ENCODE measurements at regions not wholly inside any gene's neighbourhood (a gene's known extent, or its start where the extent isn't known, plus 50 kb on each side); places are given as distances from the start of the nearest gene placed in this dataset.
"Not testable (repeated sequence)": the region's sequence is repeated elsewhere in the genome, so short reads cannot be mapped to it uniquely, and the experiment has no call there.

DNA sequence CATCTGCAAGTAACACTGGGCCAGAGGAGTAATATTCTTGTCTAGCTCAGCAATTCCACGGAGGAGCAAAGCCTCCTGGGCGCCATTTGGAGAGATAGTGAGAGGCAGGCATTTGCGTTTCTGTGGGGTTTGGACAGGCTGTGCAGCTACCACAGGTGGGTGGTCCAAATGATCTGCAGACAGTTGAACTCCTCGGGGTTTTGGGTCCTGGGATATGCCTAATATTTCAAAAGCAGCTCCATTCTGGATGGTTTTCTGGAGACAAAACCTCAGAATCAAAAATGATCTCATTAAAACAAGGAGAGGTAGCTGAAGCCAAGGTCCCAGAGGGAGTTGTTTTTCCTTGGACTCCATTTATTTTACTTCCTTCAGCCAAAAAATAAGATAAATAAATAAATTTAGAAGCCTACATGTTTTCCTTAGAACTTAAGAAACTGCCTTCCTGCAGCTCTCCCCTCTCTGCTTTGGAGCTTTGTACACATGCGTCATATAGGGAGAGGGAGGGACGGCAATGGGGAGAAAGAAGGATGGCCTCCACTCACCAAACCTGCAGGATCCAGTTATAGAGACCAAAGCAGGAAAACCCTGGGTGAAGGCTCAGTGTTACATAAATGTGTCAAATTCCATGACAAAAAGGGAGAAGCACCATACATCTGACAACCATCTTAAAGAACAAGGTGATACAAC, 227.3 kb upstream of the DAAM1 start:
- DNase-seq = no peak

DNA sequence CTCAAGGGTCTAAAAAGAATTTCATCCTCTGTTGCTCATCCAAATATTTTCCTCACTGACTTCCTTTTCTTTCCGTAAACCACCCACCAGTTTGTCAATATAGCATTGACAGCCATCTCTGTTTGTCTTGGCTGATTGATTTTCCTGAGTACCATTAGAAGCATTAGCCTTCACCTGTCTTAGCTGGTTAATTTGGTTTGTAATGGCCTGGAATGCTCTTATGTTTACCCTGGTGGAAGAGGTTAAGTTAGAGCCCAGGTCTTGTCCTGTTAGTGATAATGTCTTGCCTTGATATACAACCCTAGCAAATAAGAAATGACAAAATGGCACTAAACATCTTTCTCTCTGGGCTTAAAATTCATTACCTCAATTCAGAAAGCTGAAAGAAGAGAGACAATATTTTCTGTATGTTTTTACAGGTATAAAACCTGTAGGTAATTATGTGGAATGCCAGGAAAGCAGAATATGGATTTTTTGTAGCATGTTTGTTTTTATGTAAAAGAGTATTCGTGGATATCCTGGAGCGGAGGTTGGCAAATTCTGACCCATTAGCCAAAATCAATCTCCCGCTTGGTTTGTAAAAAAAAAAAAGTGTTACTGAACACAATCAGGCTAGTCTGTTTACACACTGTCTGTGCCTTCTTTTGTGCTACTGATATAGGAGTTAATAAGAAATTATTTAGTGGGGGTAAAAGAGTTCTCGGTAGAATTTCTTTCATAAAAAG, 224.4 kb upstream of the DAAM1 start:
- DNase-seq = no peak

DNA sequence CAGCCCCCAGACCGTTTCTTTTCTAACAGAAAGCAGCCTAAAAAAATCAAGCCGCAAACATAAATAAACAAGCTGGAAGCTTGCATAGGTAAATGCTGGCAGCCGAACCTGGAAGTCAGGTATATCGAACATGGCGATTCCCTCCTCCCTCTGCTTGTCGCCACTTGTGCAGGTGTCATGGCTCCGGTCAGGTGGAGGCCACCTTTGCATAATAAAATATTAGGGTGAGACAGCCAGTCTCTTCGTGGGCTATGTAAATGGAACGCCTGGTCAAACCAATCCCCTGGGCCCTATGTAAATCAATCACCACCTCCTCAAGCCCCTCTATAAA, 223.9 kb upstream of the DAAM1 start:
- no peak for DNase-seq

DNA sequence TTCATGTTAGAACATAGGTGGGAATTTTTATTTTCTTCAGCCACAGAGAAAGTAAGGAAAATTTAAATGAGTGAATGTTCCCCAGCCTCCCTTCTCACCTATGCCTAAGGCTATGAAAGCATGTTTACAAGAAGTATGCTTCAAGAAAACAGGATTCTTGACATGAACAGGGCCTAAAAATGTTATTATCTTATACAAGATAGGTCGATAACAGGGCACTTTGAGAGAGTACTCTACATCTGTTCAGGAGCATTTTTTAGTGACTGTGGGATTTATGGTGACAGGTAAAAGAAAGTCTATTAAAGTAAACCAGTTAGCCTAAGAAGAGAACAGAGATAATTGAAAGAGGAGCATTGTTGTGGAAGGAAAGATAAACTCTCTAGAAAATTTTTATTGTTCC, 222.9 kb upstream of the DAAM1 start:
- DNase-seq = no peak

DNA sequence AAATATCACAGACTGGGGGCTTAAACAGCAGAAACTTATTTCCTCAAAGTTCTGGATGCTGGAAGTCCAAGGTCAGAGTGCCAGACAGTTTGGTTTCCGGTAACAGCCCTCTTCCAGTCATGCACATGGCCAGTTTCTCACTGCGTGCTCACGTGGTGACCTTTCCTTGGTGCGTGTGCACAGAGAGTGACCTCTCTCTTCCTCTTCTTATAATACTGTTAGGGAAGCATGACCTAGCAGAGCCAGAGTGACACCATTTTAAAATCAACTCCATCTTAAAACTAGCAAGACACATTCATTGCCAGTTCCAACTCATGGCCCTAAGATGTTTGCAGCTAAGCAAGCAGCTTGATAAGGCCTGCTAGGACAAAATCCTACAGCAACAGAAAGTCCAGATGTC, 221.5 kb upstream of the DAAM1 start:
- no peak for DNase-seq

DNA sequence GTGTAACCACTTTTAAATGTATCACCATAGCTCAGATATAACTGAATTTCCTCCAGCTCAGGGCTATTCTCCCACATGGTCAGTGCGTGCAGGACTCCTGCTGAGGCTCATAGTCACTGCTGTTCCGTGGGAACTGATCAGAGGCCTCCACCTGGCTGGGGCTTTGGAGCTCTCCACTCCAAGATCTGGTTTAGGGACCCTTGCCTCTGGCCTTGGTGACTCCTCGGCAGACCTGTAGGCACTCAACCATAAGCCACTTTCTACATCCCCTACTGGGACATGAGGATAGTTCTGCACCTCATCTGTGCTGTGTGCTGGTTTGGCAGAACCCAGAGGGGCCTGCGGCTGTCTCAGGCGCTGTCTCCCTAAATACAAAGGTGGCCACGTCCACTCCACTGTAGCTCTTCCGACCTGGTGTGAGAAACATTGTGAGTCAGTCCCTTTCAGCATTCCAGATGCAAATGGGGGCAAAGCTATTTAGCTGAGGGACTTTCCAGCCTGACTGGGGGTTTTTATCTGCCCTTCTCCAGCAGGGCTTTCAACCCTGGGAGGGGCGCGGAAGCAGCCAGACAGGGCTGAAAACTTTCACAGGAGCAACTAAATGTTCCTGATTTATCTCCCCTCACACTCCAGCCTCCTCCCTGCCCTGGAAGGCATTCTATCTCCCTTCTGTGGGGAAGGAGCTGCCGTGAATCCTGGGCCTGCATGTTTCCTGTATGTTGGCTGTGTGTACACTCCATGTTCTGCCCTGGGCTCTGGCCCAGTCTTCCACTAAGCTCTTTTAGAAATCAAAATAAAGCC, 218.3 kb upstream of the DAAM1 start:
- DNase-seq = no peak

DNA sequence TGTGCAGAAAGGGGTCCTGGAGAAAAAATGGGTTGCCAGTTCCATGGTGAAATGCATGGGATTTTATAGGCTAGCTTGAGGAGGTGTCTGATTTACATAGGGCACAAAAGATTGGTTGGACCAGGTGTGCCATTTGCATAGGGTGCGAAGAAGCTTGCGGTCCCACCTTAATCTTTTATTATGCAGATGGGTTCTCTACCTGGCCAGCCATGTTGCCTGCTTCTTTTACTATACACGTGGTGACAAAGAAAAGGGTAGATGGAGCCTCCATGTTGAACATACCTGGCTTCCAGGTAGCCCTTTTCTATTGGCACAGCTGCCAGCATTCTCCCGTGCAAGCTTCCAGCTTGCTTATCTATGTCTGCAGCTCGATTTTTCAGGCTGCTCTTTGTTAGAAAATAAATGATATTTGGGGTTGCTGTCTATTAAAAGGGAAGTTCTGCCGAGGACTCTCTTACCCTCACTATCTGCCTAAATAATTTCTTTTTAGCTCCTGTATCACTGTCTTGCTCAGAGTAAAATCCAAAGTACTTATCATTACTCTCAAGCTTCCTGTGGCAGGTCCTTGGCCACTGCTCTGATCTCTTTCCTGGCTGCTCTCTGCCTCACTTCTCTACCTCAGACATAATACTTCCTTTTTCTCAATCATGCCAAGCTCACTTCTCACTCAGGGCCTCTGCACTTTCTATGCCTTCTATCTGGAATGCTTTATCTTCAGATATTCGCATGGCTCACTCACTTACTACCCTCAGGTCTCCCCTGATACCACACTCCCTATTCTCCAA, 216.0 kb upstream of the DAAM1 start:
- no peak for DNase-seq

DNA sequence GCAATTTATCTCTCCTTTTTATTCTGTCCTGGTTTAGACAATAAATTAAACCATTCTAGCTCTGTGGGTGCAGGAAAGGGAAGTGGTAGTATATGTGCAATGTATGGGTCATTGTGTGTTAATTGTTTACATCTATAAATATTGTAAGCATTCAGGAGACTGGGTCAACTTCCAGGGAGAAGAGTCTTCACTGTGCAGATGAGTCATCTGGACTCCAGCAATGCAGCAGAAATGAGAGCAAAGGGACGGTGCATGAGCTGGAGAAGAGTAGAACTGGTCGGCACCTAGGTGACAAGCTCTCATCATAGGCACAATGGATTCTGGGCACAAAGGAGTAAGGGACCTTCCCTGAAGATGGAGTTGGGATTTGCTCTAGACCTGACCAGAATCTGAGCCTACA, 211.1 kb upstream of the DAAM1 start:
- DNase-seq = no peak

DNA sequence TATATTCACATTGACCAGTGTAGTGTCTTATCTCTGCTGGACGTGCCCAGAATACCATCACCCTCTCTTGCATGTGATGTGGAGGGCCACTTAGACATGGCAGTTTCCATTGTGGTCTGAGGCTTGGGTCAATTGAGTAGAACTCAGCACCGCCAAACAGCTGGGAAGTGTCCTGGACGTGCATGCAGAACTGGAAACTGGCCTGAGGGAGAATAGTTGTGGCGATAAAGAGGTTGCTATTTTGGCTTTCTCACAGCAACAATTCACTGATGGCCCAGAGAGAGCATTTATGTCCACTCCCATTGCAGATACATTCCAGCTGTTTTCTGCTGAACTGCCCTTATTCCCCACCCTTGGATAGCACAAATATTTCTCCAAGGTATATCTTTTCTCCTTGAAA, 210.1 kb upstream of the DAAM1 start:
- no peak for DNase-seq

DNA sequence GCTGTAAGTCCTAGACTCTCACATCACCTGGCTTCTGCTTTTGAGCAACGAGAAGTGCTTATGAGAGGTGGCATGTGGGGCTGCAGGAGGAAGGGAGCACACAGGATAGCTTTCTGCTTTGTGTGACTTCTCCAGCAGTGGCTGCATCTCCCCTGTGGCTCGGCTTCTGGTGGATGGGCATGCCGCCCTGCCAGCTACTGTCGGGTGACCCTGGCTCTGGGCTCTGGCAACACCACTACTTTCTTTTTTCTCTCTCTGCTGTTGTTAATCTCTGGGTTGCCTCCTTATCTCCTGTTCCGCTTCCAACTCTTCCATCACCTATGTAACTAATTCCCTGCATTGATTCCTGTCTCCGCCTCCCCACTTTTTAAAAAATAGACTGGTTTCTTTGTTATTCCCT, 209.1 kb upstream of the DAAM1 start:
- DNase-seq = no peak

DNA sequence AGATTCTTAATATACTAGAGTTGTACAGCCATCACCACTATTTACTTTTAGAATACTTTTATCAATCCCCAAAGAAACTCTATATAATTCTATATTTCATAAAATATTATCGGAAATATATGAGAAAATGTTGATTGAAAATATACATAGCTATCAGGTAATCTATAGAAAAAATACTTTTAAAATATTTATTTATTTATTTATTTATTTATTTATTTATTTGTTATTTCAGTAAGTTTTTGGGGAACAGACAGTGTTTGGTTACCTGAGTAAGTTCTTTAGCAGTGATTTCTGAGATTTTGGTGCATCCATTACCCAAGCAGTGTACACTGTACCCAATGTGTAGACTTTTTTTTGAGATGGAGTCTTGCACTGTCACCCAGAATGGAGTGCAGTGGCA, 206.6 kb upstream of the DAAM1 start:
- DNase-seq = no peak

DNA sequence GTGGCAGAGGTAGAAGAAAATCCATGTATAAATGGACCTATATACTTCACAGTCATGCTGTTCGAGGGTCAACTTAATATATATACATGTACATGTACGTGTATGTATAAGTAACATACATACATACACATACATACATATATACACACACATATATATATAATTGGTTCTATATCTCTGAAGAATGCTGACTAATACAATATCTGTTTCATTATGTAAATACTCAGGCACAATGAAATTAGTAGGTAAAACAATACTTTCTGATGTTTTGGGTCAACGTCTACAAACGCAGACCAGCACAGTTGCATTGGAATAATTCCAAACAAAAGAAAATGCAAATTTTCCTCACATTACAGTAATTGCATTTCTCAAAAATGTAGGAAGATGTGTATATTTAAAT, 202.7 kb upstream of the DAAM1 start:
- DNase-seq = no peak

DNA sequence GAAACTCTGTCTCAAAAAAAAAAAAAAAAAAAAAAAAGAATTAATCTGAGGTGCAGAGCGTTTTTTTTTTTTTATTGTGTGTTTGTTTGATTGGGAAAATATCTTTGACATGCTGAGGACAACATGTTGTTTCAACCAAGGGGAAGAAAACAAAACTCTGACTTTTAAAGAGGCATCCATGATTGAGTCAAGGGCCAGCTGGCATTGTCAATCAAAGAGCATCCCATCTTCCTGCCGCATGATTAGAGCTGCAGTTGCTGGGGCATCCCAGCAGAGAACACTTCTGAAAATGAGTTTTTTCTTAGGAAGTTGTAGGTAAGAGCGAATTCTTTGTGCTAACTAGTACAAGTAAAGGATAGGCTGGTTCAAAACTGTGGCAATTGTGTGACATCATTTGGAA, 200.9 kb upstream of the DAAM1 start:
- no peak for DNase-seq

DNA sequence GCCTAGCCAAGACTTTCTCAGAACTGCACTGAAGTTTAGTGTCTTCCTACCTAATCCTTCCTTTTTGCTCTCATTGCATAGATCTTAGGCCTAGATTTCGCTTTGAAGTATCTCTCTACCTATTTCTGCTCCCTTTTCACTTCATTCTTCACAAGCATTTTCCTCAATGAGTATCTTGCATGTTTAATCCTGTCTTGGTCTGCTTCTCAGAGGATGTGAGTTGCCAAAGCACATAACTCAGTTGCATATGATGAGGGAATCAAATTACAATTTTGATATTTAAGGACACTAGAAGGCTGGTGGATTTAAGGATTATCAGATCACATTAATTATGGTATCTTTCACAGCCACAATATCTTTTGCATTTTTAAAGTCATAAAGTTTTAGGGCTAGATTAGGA, 195.5 kb upstream of the DAAM1 start:
- DNase-seq = no peak

DNA sequence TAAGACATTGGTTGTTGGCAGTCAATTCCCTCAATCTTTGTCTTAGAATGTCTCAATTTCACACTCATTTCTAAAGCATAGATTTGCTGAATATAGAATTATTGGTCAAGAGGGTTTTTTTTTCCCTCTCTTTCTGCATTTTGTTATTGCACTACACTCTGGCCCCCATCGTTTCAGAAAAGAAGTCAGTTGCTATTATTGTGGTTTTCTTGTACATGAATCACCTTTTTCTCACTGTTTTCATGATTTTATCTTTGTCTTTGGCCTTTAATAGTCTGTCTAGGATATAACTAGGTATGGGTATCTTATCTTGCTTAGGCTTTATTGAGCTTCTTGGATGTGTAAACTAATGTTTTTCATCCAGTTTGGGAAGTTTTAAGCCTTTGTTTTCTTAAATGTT, 194.3 kb upstream of the DAAM1 start:
- no peak for DNase-seq

DNA sequence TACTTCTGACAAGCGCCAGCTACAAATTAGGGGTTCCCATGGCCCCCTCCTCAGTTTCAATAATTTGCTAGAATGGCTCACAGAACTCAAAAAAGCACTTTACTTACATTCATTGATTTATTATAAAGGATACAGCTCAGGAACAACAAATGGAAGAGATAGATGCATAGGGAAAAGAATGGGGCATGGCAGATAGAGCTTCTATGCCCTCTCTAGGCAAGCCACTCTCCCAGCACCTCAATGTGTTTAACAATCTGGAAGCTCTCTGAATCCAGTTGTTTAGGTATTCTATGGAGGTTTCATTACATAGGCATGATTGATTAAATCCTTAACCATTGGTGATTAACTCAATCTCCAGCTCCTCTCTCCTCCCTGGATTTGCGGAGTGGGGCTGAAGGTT, 184.5 kb upstream of the DAAM1 start:
- no peak for DNase-seq

DNA sequence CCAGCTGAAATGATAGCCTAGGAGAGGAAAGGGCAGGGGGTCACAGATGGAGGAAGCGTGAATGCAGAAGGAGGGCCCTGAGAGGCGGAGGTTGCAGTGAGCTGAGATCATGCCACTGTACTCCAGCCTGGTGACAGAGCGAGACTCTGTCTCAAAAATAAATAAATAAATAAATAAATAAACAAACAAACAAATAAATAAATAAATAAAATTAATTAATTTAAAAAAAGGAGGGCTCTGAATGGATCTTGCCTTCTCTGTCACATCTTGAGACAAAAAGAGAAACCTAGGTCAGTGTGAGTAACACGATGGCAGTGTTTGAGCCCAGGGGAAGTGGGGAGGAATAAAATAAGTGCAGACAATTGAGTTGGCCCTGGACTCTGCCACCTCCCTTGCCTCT, 182.3 kb upstream of the DAAM1 start:
- DNase-seq = not testable (repeated sequence)

DNA sequence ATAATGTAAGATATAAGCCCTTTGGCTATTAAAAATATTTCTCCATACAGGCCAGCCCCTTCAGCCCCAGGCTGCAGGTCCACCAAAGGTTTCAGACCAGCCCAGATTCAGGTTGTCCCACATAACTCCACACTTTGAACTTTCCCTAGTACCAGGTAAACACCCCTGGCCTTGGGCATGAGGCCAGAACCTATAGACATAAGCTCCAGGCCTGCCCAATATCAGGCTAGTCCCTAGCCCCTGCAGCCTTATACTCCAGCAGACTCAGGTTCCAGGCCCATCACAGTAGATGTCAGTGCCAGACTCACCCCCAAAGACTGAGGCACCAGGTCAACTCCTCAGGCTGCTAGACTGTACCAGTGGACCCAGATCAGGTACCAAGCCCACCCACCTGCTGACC, 178.5 kb upstream of the DAAM1 start:
- no peak for DNase-seq

DNA sequence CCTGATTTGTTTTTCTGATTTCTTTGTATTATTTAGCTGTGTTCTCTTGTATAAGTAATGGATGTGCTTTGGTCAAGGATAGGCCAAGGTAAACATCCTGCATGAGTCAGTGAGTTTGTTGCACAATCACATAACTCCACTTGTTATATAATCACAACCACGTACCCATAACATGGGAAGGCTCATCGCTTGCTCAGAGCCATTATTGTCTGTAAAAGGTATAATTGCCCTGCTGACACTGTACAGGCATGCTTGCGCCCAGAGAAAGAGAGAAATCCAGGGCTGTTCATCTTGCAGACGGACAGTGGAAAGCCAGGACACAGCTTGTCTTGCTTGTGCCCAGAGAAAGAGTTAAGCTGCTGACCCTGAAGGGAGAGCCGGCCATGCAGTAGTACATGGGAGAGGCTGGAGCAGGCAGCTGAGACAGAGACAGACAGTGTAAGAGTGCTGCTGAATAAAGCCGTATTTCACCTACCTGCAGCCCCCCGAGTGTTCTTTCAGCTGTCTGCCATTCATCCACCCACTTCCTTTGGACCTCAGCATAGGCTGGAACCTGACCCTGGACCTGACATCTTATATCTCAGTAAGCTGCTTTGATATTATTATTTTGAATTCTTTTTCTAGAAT, 174.7 kb upstream of the DAAM1 start:
- no peak for DNase-seq

DNA sequence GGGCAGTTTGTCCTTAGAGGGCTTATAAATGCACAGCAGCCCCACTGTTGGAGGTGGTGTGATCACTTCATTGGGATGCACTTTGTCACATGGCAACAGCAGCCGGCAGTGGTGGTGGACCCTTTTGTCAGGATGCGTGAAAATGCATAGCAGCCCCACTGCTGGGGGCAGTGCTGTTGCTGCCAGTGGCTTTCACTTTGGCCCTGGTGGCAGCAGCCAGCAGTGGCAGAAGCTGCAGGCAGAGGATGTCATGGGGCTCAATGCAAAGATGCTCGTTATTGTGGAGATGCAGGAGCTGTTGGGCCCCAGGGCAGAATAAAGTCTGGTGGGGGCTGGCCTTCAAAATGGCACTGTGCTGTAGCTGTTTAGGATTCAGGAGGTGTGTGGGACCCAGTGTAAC, 173.0 kb upstream of the DAAM1 start:
- DNase-seq = no peak

DNA sequence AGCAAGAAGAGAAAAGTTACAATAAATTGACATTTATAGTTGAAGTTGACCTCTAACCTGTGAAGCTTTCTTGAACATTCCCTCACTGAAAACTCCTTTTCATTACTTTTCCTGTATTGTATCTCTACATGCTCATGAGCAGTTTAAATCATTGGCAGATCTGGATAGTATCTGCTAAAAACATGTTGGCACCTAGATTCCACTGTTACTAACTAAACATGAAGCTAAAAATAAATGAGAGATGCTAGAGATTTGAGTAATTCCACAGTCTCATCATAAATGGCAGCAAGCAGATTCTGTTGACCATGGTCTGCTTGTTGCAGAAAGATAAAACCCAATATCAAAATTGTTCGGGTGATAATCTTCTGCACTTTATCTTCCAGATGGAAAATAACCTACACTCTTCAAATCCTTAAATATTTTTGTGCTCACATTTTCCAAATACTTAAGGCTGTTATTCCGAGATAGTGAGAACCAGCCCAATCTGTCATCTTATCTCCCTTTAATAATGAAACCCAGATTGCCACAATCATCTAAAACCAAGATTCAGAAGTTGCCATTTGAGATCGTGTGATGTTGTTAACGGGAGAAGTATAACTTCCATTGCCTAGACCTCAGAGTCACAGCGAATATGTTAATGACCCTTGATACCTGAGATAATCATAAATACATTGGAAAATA, 171.0 kb upstream of the DAAM1 start:
- DNase-seq = no peak

DNA sequence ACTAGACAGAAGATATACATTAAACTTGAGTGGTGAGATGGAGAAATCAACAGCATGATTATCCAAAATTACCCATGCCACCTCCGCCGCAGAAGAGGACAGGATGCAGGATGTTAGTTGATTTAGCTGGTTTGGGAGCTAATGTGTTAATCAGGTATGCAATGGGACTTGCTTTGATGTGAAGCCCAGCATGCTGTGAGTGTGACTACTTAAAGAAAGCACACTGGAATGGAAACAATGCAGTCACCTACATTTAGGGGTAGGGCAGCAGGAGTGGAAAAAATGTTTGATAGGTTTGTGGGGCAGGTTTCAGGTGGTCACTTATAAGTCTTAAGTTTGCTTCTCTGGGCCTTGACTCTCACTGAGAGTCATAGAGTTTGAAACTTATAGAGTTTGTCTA, 170.0 kb upstream of the DAAM1 start:
- DNase-seq = no peak
